ENCODE measurements at regions not wholly inside any gene's neighbourhood (a gene's known extent, or its start where the extent isn't known, plus 50 kb on each side); places are given as distances from the start of the nearest gene placed in this dataset.

DNA sequence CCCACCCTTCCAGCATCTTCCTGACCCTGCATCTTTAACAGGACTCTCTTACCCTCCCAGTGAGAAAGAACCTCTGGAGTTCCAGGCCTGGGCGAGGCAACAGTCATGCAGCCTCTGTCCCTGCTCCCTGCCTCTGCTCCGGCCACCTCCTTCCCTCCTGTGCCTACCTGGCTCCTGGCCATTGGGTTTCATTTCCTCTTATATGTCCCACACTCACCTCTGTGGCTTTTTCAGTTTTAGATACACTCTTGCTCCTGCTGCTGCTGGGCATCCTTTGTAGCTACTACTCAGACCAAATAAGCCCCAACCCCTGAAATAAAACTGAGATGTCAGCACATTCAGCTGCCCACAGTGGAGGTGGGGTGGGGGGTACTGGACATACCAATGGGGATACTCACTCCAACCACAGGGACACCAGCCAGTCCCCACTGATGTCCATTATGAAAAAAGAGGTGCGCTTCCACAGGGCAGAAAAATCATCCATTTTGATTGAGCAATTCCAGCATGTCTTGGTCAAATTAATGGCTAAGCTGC lies 99.1 kb upstream of the NRXN3 start:
- no peak for DNase-seq (ENCODE audit: low spot score)
- intact Hi-C loops (cut with DNase I) = no loop called here

DNA sequence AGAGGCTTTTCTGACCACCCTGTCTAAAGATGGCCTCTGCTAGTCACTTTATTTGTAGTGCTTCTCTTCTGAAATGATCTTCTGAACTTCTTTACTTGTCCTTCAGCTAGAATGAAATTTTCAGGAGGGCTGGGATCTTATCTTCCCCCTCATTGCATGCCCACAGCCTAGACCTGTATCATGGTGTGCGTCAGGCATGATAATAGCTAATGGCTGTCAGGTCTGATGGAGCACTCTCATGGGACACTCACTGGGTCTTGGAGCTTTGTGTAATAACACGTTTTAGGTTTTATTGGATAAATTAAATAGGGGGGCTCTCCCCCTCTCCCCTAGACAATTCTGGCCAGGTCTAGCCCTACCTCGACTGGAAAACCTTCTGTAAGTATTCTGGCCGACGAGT lies 97.1 kb upstream of the NRXN3 start:
- intact Hi-C loops (cut with DNase I) = no loop called here

DNA sequence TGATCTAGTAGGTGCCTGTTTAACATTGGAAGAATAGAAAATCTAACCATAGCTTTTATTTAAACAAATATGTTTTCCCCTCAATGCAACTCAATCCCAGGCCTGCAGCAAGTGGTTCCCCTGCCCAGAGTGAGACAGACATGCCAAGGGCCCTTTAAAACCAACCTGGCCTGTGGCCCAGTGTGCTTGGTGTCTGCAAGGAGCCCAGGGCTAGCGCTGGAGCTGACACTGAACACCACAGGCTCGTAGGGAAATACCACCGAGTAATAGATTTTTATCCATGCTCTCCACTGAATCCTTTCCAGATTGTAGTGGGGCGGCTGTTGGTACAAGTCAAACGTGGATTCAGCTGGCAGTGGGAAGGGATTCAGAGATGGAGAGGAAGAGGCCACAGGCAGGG lies 95.6 kb upstream of the NRXN3 start:
- intact Hi-C loops (cut with DNase I) = no loop called here
- DNase-seq (ENCODE audit: low spot score) = no peak

More for the DNA sequence above, 97.1 kb upstream of the NRXN3 start:
- DNase-seq (ENCODE audit: low spot score) = no peak

DNA sequence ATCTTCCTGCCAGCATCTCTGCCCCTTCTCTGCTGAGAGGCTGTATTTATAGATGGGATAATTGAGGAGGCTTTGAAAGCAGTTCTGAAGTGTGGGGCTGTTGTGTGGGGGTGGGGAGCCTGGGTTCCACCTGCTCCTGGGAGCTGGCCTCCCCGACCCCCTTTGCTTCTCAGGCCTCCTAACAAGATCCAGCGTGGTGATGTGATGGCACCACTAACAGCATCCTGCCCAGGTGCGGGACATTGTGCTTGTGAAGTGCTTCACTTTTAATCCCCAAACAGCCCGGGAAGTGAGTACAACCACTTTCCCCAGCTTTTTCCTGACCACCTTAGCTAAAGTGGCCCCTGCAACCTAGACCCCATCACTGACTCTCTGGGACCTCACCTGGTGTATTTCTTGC lies 95.1 kb upstream of the NRXN3 start:
- DNase-seq (ENCODE audit: low spot score) = no peak
- intact Hi-C loops (cut with DNase I) = no loop called here

DNA sequence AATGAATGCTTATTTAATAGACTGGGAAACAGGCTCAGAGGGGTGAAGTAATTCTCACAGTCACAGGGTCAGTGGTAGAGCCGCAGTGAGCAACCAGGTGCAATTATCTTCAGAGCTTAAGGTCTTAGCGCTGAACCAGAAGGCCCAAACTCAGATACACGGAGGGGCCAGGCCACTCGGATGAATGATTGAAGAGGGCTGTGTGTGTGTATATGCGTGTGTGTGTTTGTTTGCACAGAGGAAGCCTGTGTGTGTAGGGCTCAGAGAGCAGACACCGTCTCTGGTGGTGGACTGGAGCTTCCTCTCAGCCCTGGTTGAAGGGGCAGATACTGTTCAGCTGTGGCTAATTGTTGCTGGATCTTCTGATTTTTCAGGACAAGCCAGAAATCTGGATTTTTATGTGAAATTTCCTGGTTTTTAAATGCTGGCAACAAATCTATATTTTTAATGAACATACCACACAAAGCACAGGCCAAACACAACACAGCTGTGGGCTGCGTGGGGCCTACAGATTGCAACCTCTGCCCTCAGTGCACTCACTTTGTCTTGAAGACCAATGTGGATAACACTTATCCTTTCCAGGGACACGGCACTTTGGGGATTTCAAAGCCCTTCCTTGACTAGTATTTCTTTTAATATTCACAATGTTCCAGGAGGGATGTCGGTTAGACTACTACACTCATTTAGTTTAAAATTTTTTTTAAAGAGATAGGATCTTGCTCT lies 94.5 kb upstream of the NRXN3 start:
- DNase-seq (ENCODE audit: low spot score) = no peak
- intact Hi-C loops (cut with DNase I) = no loop called here

DNA sequence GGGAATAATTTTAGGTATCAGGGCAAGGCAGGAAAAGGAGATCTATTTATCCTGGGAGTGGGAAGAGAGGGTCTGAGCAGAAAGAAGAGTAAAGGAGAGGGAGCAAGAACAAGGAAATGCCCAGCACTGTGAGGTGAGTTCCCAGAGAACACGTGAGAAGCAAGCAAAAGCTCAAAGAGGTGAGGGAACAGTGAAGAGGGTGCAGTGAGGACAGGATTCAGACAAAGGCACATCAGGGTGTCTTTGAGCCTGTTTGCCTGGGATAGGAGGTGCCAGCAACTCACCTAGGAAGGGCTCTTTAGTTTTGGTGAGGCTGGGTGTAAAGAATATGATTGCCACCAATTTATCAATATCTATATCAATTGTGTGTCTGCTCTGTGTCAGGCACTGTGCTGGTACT lies 88.9 kb upstream of the NRXN3 start:
- intact Hi-C loops (cut with DNase I) = no loop called here
- DNase-seq (ENCODE audit: low spot score) = no peak

DNA sequence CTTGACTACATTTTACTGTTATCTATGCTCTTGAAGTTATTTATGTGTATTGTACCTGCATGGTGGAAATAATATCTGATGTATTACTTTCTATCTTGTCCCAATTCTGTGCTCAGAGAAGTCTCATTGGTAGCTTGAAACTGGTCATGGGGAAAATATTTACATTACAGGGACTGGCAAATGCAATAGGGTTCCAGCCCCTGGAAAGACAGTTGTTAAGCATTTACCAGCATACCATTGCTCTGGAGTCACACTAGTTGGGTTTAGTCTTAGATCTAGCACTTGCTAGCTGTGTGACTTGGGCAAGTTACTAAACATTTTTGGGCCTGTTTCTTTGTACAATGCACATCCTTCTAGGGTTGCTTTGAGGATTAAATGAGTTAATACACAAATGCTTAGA lies 86.3 kb upstream of the NRXN3 start:
- intact Hi-C loops (cut with DNase I) = no loop called here
- no peak for DNase-seq (ENCODE audit: low spot score)

DNA sequence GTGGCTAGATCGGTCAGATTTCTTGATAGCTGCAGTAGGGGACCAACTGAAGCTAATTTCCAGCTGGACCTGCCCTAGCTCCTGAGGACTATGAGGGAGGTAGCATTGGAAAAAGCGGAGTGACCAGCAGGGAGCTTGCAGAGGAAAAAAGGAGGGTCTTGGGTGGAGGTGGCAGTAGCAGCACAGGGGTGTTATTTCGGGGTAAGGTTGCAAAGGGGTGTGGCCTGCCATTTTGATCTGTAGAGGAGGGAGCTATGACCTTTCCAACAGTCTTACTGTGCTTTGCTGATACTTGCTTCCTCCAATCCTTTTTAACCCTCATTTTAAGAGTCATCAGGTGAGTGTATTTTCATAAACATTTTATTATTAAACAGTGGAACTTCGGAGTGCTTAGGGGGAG lies 83.8 kb upstream of the NRXN3 start:
- DNase-seq (ENCODE audit: low spot score) = no peak
- intact Hi-C loops (cut with DNase I) = no loop called here

DNA sequence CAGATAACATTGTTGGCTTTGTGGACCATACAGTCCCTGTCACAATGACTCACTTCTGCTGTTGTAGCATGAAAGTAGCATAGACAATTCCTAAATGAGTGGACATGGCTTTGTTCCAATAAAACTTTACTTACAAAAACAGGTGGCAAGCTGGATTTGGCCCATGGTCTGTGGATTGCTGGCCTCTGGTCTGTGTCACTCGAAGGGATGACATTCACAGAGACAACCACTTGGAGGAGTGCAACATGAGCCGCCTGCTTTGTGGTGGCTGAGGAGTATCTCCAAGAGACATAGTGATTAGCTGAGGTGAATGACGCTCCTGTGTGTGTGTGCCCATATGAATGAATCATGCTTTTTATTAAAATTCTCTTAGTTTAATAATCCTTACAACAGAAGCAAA lies 81.3 kb upstream of the NRXN3 start:
- no peak for DNase-seq (ENCODE audit: low spot score)
- intact Hi-C loops (cut with DNase I) = no loop called here

DNA sequence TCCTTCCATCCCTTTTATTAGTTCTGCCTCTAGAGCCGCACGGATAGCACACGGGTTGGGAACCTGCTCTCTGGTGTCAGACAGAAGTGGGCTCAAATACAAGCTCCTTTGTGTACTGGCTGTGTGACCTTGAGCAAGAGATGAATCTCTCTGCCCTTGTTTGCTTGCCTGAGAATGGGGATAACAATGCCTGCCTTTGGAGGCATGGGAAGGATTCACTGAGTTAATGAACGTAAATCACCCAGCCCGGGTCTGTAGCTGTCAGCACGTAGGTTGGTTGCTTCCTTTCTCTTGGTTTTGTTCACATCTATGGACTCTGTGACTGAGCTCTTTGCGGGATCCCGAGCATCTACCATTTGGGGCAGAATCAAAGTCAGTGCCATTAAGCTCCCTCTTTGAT lies 79.3 kb upstream of the NRXN3 start:
- intact Hi-C loops (cut with DNase I) = no loop called here
- no peak for DNase-seq (ENCODE audit: low spot score)

DNA sequence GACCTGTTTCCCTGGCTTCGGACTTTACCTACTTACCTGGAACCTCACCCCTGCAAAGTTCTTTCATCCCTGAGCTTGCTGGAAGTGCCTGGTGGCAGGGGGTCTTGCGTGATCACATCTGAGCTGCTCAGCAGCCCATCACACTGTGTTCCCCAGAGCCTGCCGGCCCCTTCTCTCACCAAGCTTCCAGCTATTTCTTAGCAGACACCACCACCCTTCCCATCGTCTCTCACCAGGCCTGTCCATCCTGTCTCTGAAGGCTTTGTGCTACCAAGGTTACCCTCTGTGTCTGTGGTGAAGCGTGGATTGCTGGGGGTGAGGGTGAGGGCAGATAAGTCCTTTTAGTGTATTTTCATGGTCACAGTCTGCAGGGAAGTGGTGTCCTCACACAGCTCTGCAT lies 78.8 kb upstream of the NRXN3 start:
- no peak for DNase-seq (ENCODE audit: low spot score)
- intact Hi-C loops (cut with DNase I) = no loop called here

DNA sequence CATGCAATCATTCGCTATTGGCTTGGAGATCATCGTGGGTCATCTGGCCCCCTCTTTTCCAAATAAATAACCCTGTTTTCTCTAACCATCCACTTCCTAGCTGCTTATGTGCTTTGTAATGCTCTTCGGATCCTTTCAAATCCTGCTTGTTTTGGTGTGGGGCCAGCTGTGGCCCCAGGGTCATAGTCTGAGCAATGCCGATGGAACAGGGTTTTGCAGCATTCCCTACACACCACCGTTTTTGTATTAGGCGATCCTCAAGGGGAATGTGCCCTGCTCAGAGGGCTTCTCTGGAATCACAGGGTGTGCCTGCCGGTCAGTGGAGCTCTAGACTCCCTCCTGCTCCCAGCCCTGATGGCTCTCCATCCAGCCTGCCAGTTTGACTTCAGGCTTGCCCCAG lies 78.1 kb upstream of the NRXN3 start:
- intact Hi-C loops (cut with DNase I) = no loop called here
- no peak for DNase-seq (ENCODE audit: low spot score)

DNA sequence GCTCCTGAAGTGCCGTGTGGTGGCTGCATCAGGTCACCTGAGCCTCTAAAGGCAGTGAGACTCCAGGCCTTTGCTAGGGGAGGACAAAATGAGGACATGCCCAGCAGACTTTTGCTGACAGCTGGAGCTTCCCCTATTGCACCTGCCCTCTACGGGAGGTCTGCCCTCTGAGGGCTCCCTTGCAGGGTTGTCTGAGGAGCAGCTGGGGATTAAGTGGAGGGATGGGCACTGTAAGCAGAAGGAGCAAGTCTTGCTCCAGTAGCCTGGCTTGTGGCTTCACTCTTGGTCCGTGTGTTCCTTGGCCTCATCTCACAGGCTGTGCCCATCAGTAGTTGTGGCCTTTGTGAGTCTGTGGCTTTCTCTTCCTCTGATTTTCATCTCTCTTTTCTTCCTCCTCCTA lies 66.9 kb upstream of the NRXN3 start:
- DNase-seq (ENCODE audit: low spot score) = no peak
- intact Hi-C loops (cut with DNase I) = no loop called here

DNA sequence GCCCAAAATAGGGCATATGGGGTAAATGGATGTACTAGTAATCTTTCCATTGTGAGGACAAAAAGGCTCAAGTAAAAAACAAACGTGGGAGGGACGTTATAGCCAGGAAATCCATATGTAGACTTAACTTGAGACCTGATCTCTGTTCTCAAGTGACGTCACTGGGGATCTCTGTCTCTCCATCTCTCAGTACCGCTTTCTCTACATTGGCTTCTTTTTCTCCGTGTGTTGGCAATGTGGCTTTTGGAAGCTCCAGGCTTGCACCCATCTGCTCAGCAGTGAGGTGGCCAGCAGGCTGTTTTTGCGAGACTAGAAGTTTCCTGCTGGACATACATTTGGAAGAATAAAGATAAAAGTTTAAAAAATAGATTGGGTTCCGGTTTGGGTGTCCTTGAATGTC lies 66.0 kb upstream of the NRXN3 start:
- DNase-seq (ENCODE audit: low spot score) = no peak
- intact Hi-C loops (cut with DNase I) = no loop called here

DNA sequence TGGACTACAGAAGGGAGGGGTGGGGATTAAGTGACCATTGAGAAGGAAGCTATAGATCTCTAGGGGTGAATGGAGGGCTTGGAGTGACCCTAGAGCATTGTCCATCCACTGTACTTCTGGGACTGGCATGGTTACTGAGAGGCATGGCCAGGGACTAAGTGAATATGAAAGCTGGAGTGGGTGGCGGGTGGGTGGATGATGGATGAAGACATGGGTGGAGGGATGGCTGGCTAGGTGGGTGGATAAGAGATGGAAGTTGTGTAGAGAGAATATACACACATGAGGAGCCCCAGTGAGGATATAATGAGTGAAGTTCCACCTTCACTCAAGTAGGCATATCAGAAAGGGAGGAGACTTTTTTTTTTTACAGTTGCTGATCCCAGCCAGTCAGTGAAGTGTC lies 65.5 kb upstream of the NRXN3 start:
- DNase-seq (ENCODE audit: low spot score) = no peak
- intact Hi-C loops (cut with DNase I) = no loop called here

DNA sequence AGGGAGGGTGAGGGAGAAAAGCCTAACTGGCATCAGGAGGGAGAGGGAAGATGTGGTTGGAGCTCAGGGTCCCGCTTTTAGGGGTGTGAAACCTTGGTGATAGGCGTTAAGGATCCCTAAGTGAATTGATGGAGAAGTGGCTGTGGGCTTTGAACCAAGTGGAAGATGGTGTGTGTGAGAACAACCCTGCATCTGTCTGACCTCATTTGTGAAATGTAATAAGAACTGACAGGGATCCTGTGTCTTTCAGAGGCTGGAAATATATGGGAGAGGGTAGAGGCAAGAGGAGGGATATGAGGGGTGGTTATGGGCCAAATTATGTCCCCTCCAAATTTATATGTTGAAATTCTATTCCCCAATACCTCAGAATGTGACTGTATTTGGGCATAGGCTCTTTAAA lies 63.8 kb upstream of the NRXN3 start:
- DNase-seq (ENCODE audit: low spot score) = no peak
- intact Hi-C loops (cut with DNase I) = no loop called here

DNA sequence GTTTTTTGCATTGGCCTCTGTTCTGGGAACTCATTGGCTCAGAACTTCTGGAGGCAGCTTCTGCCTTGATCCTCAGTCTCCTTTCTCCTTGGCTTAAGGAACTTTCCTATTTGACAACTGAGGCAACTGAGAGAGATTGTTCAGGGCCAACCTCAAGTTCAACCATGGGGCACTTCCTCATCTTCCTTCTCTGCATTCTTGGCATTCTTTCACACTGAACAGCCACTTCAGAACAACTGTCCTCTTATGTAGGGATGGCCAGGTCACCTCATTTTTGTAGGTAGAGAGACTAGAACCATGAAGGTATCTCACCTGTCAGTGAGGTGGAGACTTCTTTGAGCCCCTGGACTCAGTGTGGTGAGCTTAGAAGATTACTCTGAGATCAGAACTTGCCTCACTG lies 63.0 kb upstream of the NRXN3 start:
- intact Hi-C loops (cut with DNase I) = no loop called here
- DNase-seq (ENCODE audit: low spot score) = no peak

DNA sequence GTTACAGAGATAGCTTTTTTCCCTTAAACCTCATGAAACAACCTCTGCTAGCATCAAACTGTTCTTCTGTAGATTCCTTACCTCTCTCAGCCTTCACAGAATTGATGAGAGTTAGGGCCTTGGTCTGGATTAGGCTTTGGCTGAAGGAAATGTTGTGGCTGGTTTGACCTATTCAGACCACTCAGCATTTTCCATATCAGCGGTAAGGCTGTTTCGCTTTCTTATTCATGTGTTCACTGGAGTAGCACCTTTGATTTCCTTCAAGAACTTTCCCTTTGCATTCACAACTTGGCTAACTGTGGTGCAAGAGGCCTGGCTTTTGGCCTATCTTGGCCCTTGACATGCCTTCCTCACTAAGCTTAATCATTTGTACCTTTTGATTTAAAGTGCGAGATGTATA lies 50.7 kb upstream of the NRXN3 start:
- intact Hi-C loops (cut with DNase I) = no loop called here
- DNase-seq (ENCODE audit: low spot score) = no peak
